ENCODE measurements at regions not wholly inside any gene's neighbourhood (a gene's known extent, or its start where the extent isn't known, plus 50 kb on each side); places are given as distances from the start of the nearest gene placed in this dataset.
"Not testable (repeated sequence)": the region's sequence is repeated elsewhere in the genome, so short reads cannot be mapped to it uniquely, and the experiment has no call there.

GRCh38 chrX:53883196-53883595 is 161.1 kb downstream of the PHF8 start:
- ATAC-seq: no peak
- WGBS (ENCODE audit: insufficient coverage): no CpG with 5 or more reads among the region's 3 CpGs
- no peaks in the 10 kb centered on the region for H3K4me1 ChIP-seq (ENCODE audit: control insufficient read depth, insufficient read depth, low read length)
- Mint-ChIP-seq H3K27me3 (ENCODE audit: low read depth in 2 of 2) (peaks cover 13 to 54% of the 10 kb centered on the region in 2 donors), H3K9me3 (no peaks in the 10 kb centered on the region), H3K4me3 (no peak overlapping the region), H3K27ac (no peak overlapping the region), H3K36me3 (no peaks in the 10 kb centered on the region), H3K4me1 (no peaks in the 10 kb centered on the region)
- no peaks in the 10 kb centered on the region for H3K9me3 ChIP-seq (ENCODE audit: control insufficient read depth, insufficient read depth, low read length)
- intact Hi-C loops (cut with micrococcal nuclease): no loop called here
- no peaks in the 10 kb centered on the region for H3K36me3 ChIP-seq (ENCODE audit: control insufficient read depth, insufficient read depth, low read length)
- DNase-seq: no peak
- no peak overlapping the region for H3K27ac ChIP-seq (ENCODE audit: low read length)
- TF ChIP-seq, protein P1, sequence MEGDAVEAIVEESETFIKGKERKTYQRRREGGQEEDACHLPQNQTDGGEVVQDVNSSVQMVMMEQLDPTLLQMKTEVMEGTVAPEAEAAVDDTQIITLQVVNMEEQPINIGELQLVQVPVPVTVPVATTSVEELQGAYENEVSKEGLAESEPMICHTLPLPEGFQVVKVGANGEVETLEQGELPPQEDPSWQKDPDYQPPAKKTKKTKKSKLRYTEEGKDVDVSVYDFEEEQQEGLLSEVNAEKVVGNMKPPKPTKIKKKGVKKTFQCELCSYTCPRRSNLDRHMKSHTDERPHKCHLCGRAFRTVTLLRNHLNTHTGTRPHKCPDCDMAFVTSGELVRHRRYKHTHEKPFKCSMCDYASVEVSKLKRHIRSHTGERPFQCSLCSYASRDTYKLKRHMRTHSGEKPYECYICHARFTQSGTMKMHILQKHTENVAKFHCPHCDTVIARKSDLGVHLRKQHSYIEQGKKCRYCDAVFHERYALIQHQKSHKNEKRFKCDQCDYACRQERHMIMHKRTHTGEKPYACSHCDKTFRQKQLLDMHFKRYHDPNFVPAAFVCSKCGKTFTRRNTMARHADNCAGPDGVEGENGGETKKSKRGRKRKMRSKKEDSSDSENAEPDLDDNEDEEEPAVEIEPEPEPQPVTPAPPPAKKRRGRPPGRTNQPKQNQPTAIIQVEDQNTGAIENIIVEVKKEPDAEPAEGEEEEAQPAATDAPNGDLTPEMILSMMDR (IDR thresholded peaks at IDR 0.05): no peak
- H3K27me3 ChIP-seq (ENCODE audit: control insufficient read depth, insufficient read depth, low read length): no peaks in the 10 kb centered on the region
- no peak overlapping the region for H3K4me3 ChIP-seq (ENCODE audit: low read length)

DNA sequence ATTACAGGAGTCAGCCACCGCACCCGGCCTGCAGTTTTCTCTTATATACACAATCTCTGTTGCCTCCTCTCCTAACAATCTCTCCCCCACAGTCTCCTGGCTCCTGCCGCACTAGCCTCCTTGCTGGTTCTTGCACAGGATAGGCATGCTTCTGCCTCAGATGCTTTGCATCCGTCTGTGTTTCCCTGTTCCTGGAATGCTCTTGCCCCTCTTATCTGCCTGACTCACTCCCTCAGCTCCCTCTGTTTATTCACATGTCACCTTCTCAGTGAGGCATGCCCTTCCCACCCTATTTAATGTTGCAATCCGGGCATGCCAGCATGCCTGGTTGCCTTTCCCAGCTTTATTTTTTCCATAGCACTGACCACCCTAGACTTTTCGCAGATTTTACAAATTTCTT is 161.9 kb downstream of the PHF8 start:
- no peaks in the 10 kb centered on the region for H3K36me3 ChIP-seq (ENCODE audit: control insufficient read depth, insufficient read depth, low read length)
- ATAC-seq (no peak), DNase-seq (no peak)
- H3K27me3 ChIP-seq (ENCODE audit: control insufficient read depth, insufficient read depth, low read length): no peaks in the 10 kb centered on the region
- intact Hi-C loops (cut with micrococcal nuclease): no loop called here
- peaks cover 14 to 62% of the 10 kb centered on the region in 2 donors for H3K27me3 Mint-ChIP-seq (ENCODE audit: low read depth in 2 of 2)
- no peak overlapping the region for H3K4me3 Mint-ChIP-seq
- TF ChIP-seq, protein P1 (IDR thresholded peaks at IDR 0.05): no peak
- no peaks in the 10 kb centered on the region for H3K4me1 ChIP-seq (ENCODE audit: control insufficient read depth, insufficient read depth, low read length)
- H3K9me3 Mint-ChIP-seq: no peaks in the 10 kb centered on the region
- H3K4me1 Mint-ChIP-seq: no peaks in the 10 kb centered on the region
- no peaks in the 10 kb centered on the region for H3K9me3 ChIP-seq (ENCODE audit: control insufficient read depth, insufficient read depth, low read length)
- WGBS (ENCODE audit: insufficient coverage): 83% methylated on average over 5 of the region's 6 CpGs
- H3K27ac ChIP-seq (ENCODE audit: low read length): no peak overlapping the region
- no peaks in the 10 kb centered on the region for H3K36me3 Mint-ChIP-seq
- no peak overlapping the region for H3K27ac Mint-ChIP-seq
- H3K4me3 ChIP-seq (ENCODE audit: low read length): no peak overlapping the region

- intact Hi-C loops (cut with micrococcal nuclease); DNase-seq; H3K4me3 ChIP-seq (ENCODE audit: low read length); H3K36me3 Mint-ChIP-seq; H3K27ac ChIP-seq (ENCODE audit: low read length); H3K27ac Mint-ChIP-seq; H3K4me1 Mint-ChIP-seq; ATAC-seq; H3K9me3 ChIP-seq (ENCODE audit: control insufficient read depth, insufficient read depth, low read length); H3K9me3 Mint-ChIP-seq; H3K27me3 ChIP-seq (ENCODE audit: control insufficient read depth, insufficient read depth, low read length); H3K4me3 Mint-ChIP-seq; H3K36me3 ChIP-seq (ENCODE audit: control insufficient read depth, insufficient read depth, low read length); H3K4me1 ChIP-seq (ENCODE audit: control insufficient read depth, insufficient read depth, low read length): not testable (repeated sequence)
- WGBS (ENCODE audit: insufficient coverage): 60% methylated on average over 2 of the region's 2 CpGs
- H3K27me3 Mint-ChIP-seq (ENCODE audit: low read depth in 2 of 2): peaks cover 10 to 56% of the 10 kb centered on the region in 2 donors
Observed at GRCh38 chrX:53880786-53881185, 163.5 kb downstream of the PHF8 start.

DNA sequence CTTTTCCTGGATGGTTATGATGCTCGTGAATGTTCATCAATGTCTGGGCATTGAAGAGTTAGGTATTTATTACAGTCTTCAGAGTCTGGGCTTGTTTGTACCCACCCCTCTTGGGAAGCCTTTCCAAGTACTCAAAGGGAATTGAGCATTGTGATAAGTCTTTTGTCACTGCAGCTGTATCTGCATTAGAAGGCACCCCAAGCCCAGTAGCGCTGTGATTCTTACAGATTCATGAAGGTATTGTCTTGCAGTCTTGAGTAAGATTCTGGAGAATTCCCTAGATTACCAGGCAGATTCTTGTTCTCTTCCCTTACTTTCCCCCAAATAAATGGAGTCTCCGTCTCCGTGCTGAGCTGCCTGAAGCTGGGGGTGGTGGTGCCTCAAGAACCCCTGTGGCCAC is 173.4 kb upstream of the HUWE1 start:
- no peak overlapping the region for H3K27ac Mint-ChIP-seq
- TF ChIP-seq, protein P1 (IDR thresholded peaks at IDR 0.05): no peak
- Histone ChIP-seq H3K27me3 (ENCODE audit: control insufficient read depth, insufficient read depth, low read length) (no peaks in the 10 kb centered on the region), H3K36me3 (ENCODE audit: control insufficient read depth, insufficient read depth, low read length) (no peaks in the 10 kb centered on the region), H3K4me1 (ENCODE audit: control insufficient read depth, insufficient read depth, low read length) (no peaks in the 10 kb centered on the region), H3K4me3 (ENCODE audit: low read length) (no peak overlapping the region), H3K27ac (ENCODE audit: low read length) (no peak overlapping the region), H3K9me3 (ENCODE audit: control insufficient read depth, insufficient read depth, low read length) (no peaks in the 10 kb centered on the region)
- intact Hi-C loops (cut with micrococcal nuclease): no loop called here
- ATAC-seq: no peak
- H3K36me3 Mint-ChIP-seq: no peaks in the 10 kb centered on the region
- H3K4me1 Mint-ChIP-seq: no peaks in the 10 kb centered on the region
- DNase-seq: no peak
- whole genome bisulfite sequencing (ENCODE audit: insufficient coverage): 100% methylated on average over 3 of the region's 4 CpGs
- H3K9me3 Mint-ChIP-seq: no peaks in the 10 kb centered on the region
- H3K27me3 Mint-ChIP-seq (ENCODE audit: low read depth in 2 of 2): peaks cover 0 to 43% of the 10 kb centered on the region in 2 donors
- no peak overlapping the region for H3K4me3 Mint-ChIP-seq

Data from natural killer cell (primary cell).